ENCODE measurements at regions not wholly inside any gene's neighbourhood (a gene's known extent, or its start where the extent isn't known, plus 50 kb on each side); places are given as distances from the start of the nearest gene placed in this dataset.

DNA sequence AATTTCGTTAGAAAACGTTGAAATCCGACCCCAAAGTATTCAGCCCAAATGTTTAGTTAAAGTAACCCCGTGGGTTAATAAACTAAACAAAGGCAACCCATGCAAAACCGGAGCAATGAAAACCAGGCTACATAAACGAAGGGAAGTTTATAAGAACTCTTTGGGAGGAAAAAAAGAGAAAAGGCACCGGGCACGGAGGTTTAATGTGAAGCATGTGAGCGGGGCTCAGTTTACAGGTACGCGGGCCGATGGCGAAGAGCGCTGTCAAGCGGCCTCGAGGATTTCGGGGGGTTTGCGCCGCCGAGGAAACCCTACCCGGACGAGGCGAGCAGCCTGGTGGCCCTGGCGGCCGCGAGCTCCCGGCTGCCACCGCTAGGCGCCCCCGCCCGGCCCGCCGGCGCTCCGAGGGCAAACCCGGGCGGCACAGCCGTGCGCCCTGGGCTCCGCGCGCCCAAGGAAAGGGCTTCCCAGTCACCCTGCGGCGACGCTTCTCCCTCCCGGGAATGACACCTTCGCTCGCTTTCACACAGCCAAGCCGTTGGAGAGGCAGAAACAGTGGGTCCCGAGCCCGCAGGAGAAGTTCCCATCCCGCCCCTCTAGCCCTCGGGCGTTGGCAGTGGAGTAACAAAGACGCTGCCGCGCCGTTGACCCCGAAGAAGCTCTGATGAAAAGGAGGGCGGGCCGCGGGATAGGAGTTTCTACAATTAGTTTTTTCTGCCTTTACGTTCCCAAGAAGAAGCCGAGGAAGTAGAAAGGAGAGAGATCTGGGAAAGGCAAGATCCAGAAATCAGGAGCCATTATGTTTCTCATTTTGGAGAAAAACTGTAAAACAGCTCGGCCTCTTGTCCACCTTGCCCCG is 126.0 kb downstream of the TMEM174 start:
- ATAC-seq (peak; percentile 54), DNase-seq (peak; percentile 29 to 34)

DNA sequence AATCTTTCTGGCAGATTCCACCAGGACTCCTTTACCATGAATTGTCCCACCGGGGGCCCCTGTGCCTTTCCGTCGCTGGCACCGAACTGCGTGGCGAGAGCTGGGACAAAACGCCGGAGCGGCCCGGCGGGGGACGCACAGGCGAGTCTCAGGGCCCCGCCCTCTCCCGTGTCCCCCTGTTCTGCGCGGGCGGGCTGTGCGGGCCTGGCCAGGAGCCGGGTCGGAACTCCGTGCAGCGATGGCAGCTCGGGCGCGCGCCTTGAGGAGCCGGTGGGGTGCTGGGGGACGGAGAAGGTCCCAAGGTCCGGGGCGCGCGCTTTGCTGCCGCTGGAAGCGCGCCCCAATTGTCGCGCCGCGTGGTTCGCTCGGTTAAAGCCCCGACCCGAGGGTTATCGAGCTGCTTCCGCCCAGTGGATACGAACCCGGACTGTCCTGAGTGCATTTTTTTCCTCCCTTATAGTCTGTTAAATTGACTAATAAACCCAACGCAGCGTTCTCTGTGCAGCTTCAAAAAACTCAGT is 125.3 kb downstream of the TMEM174 start:
- ATAC-seq = no peak
- Mint-ChIP-seq H3K4me1 (peaks cover 31% of the 10 kb centered on the region), H3K9me3 (no peaks in the 10 kb centered on the region), H3K4me3 (peak overlapping the region; percentile 8 to 17), H3K27me3 (peaks cover 97% of the 10 kb centered on the region), H3K27ac (no peak overlapping the region)
- DNase-seq = no peak

More for the DNA sequence above, 126.0 kb downstream of the TMEM174 start:
- Mint-ChIP-seq H3K27ac (no peak overlapping the region), H3K4me3 (peak overlapping the region; percentile 17 to 25), H3K27me3 (peaks cover 100% of the 10 kb centered on the region), H3K4me1 (peaks cover 31% of the 10 kb centered on the region), H3K9me3 (no peaks in the 10 kb centered on the region)

DNA sequence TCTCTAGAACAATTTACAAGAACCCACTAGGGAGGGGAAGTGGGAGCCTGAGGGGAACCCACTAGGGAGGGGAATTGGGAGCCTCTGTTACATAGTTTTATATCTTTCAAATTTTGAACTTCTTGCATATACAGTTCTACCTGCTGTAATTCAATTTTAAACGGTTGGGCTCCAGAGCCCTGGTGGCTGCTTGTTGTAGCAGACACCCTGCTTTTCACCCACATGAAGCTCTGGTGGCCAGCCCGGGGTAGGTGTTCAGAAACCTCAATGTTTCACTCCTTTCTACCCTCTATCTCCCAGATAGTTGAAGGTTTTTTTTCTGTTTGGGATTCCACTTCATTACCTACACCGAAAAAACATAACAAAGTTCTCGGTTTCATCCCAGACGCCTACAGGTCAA is 124.4 kb downstream of the TMEM174 start:
- no peak for DNase-seq
- no peak for ATAC-seq
- H3K4me1 Mint-ChIP-seq = peaks cover 24% of the 10 kb centered on the region
- no peak overlapping the region for H3K27ac Mint-ChIP-seq
- no peaks in the 10 kb centered on the region for H3K9me3 Mint-ChIP-seq
- no peak overlapping the region for H3K4me3 Mint-ChIP-seq
- peaks cover 88% of the 10 kb centered on the region for H3K27me3 Mint-ChIP-seq

DNA sequence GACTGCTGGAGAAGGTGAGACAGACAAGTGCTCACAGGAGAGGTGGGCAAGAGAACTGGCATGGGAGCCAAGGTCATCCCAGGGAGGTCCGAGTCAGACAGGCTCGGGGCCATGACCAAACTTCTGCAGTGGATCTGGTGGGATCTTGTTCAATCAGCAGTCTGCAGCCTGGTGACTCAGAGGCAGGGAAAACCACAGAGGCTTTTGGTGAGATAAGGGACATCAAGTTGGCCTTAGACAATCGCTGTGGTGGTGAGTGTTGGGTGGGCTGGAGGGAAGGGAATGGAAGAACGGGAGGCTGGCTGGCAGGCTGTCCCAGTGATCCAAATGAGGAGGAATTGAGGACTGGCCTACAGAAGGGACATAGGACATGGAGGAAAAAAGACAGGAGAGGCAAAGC is 123.8 kb downstream of the TMEM174 start:
- no peak for ATAC-seq
- no peaks in the 10 kb centered on the region for H3K9me3 Mint-ChIP-seq
- no peak overlapping the region for H3K27ac Mint-ChIP-seq
- H3K27me3 Mint-ChIP-seq = peaks cover 86% of the 10 kb centered on the region
- peaks cover 24% of the 10 kb centered on the region for H3K4me1 Mint-ChIP-seq
- no peak for DNase-seq
- no peak overlapping the region for H3K4me3 Mint-ChIP-seq

DNA sequence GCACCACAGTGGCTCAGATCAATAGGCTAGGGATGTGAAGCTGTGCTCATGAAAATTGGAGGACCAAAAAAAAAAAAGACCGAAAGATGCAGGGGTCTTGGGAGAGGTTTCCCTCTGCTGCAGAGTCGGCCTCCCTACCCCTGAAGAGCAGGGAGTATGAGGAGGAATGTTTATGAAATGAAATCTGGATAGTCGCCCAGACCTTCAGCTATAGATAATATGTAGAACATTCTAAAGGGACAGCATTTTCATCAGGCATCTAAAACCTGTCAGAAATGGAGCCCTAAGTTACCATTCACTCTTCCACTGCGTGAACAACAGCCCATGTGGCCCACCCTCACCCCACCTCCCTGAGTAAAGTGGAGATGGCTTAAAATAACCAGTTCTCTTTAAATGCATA is 122.9 kb downstream of the TMEM174 start:
- ATAC-seq (no peak), DNase-seq (no peak)
- Mint-ChIP-seq H3K9me3 (no peaks in the 10 kb centered on the region), H3K27ac (no peak overlapping the region), H3K4me3 (no peak overlapping the region), H3K27me3 (peaks cover 86% of the 10 kb centered on the region), H3K4me1 (peaks cover 24% of the 10 kb centered on the region)

DNA sequence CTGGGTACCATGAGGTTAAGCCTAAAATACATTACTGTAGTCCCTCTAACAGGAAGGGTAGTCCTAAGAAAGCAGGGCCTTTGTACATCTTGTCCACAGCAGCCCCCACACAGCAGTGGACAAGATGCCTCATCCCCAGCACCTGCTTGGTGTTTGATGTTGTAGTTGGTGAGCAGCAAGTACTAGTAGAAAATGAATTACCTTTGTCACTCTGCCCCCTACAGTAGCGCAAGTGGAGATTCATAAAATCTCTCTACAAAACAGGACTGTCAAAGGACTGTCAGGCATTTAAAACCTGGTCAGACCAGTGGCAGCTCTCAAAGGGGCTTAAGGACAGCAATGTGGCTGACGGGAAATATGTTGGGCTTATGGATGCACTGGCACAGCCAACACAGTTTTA is 122.5 kb downstream of the TMEM174 start:
- H3K4me3 Mint-ChIP-seq = no peak overlapping the region
- ATAC-seq = no peak
- no peak for DNase-seq
- no peak overlapping the region for H3K27ac Mint-ChIP-seq
- H3K4me1 Mint-ChIP-seq = peaks cover 20% of the 10 kb centered on the region
- H3K9me3 Mint-ChIP-seq = no peaks in the 10 kb centered on the region
- H3K27me3 Mint-ChIP-seq = peaks cover 86% of the 10 kb centered on the region

DNA sequence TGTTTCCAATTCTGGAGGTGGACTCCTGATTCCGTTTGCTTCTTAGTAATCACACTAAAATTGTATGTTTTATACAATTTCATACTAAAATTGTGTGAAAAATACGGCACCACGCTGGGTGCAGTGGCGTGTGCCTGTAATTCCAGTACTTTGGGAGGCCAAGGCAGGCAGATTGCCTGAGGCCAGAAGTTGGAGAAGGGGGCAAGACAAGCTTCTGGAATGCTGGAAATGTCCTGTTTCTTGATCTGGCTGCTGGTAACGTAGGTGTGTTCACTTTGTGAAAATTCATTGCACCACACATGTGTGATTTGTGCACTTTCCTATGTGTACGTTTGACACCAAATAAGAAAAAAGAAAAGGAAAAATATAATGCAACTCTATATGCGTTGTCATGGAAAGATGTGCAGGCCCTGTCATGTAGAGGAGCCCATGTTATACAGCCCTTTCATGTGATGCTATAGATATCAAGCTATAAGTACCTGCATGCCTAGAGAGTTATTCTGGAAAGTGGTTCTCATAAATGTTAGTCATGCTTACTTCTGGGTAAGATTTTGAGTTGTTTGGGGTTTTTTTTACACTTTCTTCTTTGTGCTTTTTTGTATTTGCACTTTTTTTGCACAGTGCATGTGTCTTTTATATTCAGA is 119.9 kb downstream of the TMEM174 start:
- Mint-ChIP-seq H3K27ac (no peak overlapping the region), H3K4me3 (no peak overlapping the region), H3K9me3 (no peaks in the 10 kb centered on the region), H3K4me1 (no peaks in the 10 kb centered on the region), H3K27me3 (peaks cover 81% of the 10 kb centered on the region)
- ATAC-seq = no peak
- no peak for DNase-seq

DNA sequence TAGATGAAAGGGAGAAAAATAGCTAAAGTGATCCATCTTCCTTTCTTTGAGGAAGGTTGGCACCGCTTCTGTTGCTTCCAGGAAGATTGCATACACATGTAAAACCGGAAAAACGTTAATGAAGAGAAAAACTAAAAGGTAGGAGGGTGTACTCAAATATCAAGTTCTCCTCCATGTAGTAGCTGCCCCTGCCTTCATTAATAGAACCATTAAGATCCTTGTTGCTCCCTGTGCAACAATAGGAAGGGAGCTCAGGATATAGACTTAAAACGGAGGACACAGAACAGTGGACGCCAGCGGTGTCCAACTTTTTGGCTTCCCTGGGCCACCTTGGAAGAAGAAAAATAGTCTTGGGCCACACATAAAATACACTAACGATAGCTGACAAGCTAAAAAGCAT is 118.9 kb downstream of the TMEM174 start:
- DNase-seq = no peak
- ATAC-seq = no peak
- Mint-ChIP-seq H3K9me3 (peaks cover 0 to 7% of the 10 kb centered on the region in 2 donors), H3K27ac (no peak overlapping the region), H3K4me3 (no peak overlapping the region), H3K27me3 (peaks cover 70% of the 10 kb centered on the region), H3K4me1 (no peaks in the 10 kb centered on the region)

DNA sequence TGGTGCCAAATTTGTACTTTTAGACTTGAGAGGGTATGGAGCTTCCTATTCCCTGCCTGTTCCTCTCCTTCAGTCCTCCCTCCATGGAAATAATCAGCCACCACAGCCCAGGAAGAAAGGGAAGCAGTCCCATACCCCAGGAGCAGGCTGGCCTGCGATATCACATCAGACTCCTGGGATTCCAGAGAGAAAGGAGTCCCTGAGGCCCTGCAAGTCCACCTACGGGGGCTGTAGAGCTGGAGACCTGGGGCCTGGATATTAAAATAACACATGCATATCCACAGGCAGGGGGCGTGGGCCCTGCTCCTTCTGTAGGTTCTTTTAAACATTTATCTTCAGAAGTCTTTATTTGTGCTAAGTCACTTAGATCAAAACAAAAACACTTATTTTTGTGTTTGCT is 117.2 kb downstream of the TMEM174 start:
- Mint-ChIP-seq H3K4me3 (no peak overlapping the region), H3K4me1 (no peaks in the 10 kb centered on the region), H3K27me3 (peaks cover 63% of the 10 kb centered on the region), H3K27ac (no peak overlapping the region), H3K9me3 (peaks cover 0 to 7% of the 10 kb centered on the region in 2 donors)
- ATAC-seq (no peak), DNase-seq (no peak)

DNA sequence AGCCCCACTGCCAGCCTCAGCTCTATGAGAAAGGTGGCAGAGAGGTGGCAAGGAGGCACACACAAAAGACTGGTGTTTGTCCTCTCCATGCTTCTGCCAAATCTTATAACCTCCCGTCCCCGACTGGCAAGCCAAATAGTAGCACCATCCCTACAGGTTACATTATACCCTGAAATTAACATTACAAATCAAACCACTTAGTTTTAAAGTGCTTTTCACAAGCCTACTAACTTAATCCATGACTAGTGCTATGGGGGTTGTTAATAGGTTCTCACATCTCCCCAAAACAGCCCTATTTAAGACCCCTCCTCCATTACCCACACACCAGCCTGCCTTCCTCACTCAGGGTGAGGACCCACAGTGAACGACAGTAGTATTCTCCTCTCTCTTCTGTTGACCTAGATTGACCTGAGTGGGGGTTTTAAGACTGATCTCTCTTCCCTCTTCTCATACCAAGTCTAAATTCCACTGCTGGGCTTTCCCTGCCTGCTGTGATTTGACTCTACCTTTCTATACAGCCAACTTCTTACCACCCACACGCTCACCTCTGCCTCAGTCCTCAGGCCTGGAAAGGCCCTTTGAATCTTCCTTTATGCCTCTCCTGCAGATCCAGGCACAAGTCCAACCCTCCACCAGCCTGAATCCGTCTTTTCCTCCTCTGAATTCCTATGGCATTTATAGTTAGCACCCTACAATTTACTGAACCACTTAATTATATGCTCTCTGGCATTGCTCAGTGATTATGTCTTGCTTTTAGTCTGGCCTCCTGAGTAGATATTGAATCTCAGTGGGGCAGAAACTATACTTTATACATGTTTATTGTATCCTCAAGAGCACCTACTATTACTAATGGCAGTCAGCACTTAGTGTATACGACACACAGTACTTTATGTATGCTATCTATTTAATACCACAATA is 116.1 kb downstream of the TMEM174 start:
- Mint-ChIP-seq H3K27me3 (peaks cover 63% of the 10 kb centered on the region), H3K27ac (no peak overlapping the region), H3K4me1 (no peaks in the 10 kb centered on the region), H3K4me3 (no peak overlapping the region), H3K9me3 (peaks cover 0 to 7% of the 10 kb centered on the region in 2 donors)
- ATAC-seq (no peak), DNase-seq (no peak)

DNA sequence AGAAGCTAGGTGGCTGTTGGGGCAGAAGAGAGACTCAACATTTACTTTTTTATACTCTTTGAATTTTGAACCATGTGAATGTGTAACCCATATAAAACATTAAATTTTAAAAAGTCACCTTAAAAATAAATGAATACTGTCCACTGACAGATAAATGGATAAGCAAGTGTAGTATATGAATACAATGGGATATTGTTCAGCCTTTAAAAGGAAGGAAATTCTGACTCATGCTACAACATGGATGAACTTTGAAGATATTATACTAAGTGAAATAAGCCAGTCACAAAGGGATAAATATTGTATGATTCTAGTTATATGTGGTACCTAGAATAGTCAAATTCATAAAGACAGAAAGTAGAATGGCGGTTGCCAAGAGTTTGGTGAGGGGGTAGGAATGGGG is 113.9 kb downstream of the TMEM174 start:
- Mint-ChIP-seq H3K4me1 (no peaks in the 10 kb centered on the region), H3K9me3 (peaks cover 0 to 7% of the 10 kb centered on the region in 2 donors), H3K27ac (no peak overlapping the region), H3K4me3 (no peak overlapping the region), H3K27me3 (peaks cover 77% of the 10 kb centered on the region)
- ATAC-seq = no peak
- no peak for DNase-seq

DNA sequence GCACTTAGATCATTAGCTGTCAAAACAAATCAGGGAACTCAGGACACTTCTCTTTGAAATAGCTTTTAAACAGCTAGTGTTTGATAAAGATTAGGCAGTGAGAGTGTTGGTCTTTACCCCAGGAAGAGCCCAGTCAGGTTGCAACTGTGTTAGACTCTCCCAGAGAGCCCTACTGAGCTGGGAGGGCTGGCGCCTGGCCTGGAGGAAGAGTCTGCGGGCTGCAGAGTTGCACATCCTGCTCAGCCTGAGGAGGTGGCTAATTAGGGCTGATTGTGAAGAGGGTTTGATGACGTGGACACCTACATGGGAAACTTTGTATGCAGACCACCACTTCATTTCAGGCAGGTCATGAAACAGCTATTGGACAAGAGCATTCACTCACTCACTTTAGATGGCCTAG is 112.0 kb downstream of the TMEM174 start:
- no peak for ATAC-seq
- H3K4me3 Mint-ChIP-seq = no peak overlapping the region
- no peak for DNase-seq
- H3K4me1 Mint-ChIP-seq = no peaks in the 10 kb centered on the region
- peaks cover 0 to 7% of the 10 kb centered on the region in 2 donors for H3K9me3 Mint-ChIP-seq
- H3K27me3 Mint-ChIP-seq = peaks cover 77% of the 10 kb centered on the region
- peak overlapping the region in 1 of 2 donors; percentile 49 for H3K27ac Mint-ChIP-seq

DNA sequence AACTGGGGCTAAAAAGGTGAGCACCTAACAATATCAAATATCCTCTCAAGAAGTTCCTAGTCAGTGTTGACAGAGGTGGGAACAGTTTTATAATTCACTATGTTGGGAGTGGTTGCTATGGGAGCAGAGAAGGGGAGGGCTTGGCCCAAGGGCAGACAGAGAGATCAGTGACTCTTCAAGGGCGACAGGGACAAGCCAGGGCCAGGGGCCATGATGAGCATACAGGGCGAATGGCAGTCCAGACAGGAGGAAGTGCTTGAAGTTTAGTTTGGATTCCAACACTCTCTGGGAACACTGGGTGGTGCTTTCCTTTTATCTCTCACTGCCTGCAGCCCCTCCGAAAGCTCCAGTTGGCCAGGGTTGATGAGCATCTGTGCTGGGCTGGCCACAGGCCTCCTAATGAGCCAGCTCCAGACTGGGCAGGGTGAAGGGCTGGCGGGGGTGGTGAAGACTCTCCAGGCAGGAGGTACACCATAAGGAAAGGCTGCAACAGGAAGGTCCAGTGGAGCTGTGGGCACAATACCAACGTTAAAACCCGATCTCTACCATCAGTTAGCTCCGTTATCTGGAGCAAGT is 111.3 kb downstream of the TMEM174 start:
- Mint-ChIP-seq H3K4me1 (no peaks in the 10 kb centered on the region), H3K27ac (no peak overlapping the region), H3K4me3 (no peak overlapping the region), H3K9me3 (peaks cover 0 to 7% of the 10 kb centered on the region in 2 donors), H3K27me3 (peaks cover 77% of the 10 kb centered on the region)
- no peak for DNase-seq
- no peak for ATAC-seq

DNA sequence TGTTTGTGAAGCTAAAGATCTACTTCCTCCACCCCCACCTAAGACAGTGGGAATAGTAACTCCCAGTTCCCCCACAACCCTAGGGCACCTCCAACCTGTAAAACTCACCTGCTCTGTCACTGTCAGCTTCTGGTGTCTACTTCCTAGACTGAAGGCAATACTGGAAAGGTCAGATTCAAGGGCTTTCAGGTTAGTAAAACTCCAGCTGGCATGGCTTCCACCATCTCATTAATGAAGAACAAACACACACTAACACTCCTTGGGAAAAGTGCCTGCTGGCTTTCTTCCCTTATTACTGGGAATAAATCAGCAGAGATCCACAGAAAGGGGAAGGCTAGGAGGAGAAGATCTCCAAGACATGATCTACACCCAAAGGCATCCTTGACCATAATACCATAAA is 109.9 kb downstream of the TMEM174 start:
- Mint-ChIP-seq H3K4me3 (no peak overlapping the region), H3K27me3 (peaks cover 80% of the 10 kb centered on the region), H3K4me1 (no peaks in the 10 kb centered on the region), H3K9me3 (peaks cover 0 to 7% of the 10 kb centered on the region in 2 donors), H3K27ac (no peak overlapping the region)
- DNase-seq = no peak
- ATAC-seq = no peak

DNA sequence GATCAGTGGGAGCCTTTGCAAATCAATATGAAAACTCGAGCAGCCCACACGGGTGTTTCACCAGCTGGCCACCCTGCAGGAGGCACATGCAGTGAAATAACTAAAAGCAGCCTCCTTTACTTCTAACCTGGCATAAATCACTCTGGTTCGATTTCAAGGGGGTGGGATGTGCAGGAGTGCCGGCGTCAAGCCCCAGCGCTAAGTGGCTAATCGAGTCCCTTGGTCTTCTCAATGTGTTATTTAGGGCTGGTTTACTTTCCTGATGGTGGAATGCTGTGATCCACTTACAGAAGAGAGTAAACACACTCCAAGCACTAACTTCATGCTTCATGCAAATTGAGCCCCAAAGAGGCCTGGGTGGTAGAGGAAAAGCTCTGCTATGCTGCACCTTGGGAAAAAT is 109.4 kb downstream of the TMEM174 start:
- Mint-ChIP-seq H3K27ac (no peak overlapping the region), H3K27me3 (peaks cover 85% of the 10 kb centered on the region), H3K4me1 (no peaks in the 10 kb centered on the region), H3K9me3 (peaks cover 0 to 3% of the 10 kb centered on the region in 2 donors), H3K4me3 (no peak overlapping the region)
- DNase-seq = no peak
- ATAC-seq = no peak
